Omental fat pad (tissue), 3 donors: ENCODE measurements at regions not wholly inside any gene's neighbourhood (a gene's known extent, or its start where the extent isn't known, plus 50 kb on each side); places are given as distances from the start of the nearest gene placed in this dataset.
"Not testable (repeated sequence)": the region's sequence is repeated elsewhere in the genome, so short reads cannot be mapped to it uniquely, and the experiment has no call there.

Experiments
- ATAC-seq: fragments of 150-250 bp; one replicate; pipeline ENCODE4 v1.9.1; 2016; ENCODE audit warnings: mild to moderate bottlenecking, moderate library complexity; ENCODE audit not compliant: low FRiP score
- DNase-seq: peaks from one replicate; pipeline ENCODE4 v3.0.0-alpha.2; 2019; ENCODE audit warnings: low spot score
- TF ChIP-seq, protein P1 (sequence below), 3 donors: fragments of 450-650 bp; IDR thresholded peaks; one replicate each; pipeline ENCODE4 v1.5.1; 2016 to 2017; ENCODE audit warnings: antibody characterized with exemption in 3 of 3, mild to moderate bottlenecking in 3 of 3, moderate library complexity in 2 of 3

DNA sequence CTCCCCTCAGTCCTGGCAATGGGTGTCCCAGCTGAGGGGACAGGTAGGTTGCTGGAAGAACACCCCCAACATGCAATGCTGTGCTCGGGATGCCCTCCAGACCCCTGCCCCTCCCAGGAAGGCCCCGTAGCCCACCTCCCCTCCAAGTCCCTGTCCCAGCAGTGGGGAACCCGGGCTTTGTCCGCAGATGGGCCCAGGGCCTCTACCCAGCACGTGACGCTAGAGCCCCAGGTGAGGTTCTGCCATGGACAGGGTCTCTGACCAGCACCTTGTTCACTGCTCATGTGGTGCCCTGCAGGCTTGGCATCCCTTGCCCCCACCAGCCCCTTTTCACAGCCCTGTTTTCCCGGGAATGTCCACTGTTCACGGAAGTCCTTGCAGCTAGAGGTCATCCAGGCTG, 220.0 kb upstream of the SGCG start:
- TF ChIP-seq, protein P1, sequence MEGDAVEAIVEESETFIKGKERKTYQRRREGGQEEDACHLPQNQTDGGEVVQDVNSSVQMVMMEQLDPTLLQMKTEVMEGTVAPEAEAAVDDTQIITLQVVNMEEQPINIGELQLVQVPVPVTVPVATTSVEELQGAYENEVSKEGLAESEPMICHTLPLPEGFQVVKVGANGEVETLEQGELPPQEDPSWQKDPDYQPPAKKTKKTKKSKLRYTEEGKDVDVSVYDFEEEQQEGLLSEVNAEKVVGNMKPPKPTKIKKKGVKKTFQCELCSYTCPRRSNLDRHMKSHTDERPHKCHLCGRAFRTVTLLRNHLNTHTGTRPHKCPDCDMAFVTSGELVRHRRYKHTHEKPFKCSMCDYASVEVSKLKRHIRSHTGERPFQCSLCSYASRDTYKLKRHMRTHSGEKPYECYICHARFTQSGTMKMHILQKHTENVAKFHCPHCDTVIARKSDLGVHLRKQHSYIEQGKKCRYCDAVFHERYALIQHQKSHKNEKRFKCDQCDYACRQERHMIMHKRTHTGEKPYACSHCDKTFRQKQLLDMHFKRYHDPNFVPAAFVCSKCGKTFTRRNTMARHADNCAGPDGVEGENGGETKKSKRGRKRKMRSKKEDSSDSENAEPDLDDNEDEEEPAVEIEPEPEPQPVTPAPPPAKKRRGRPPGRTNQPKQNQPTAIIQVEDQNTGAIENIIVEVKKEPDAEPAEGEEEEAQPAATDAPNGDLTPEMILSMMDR (IDR thresholded peaks at IDR 0.05) = no peak
- no peak for DNase-seq
- no peak for ATAC-seq

DNA sequence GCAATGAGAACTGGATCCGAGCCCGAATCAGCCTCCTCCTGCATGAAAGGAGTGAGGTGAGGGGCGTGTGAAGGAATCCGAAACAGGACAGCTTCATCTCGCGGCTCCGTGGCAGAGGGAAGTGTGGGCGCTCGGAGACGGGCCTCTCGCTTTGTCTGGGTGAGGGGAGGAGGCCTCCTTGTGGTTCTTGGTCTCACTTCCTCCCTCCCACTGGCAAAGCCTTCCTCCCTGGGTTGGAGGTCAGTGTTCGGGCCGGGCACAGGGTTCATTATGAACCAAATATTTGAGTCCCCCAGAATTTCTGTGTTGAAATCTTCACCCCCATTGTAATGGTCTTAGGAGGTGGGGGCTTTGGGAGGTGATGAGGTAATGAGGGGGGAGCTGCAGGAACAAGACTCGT, 219.4 kb upstream of the SGCG start:
- not testable (repeated sequence) for ATAC-seq, DNase-seq

DNA sequence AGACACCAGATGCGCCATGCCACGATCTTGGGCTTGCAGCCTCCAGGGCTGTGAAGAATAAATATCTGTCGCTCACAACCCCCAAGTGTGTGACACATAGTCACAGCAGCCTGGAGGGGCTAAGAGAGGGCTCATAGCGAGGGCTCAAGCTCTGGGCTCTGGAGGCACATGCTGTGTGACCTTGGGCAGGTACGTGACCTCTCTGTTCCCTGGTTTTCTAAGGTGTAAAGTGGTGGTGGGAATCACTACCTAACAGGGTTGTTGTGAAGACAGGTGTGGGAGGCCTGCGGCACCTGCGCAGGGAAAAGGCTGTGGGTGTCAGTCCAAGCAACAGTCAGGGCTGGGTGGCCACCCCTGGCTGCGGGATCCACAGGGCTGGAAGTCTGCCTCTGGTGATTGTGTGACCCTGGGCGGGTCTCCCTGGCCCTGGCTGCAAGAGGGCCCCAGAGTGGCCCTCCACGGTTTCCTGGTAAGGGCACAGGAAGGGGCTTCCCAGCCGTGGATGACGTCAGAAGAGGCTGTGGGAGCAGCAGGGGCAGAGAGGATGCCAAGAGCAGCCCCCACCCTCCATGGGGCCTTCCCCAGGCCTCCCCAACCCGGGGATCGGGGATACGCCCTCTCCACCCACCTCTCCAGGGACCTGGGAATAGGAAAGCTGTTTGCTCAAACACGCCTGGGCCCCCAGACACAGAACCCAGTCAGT, 218.8 kb upstream of the SGCG start:
- DNase-seq = no peak
- TF ChIP-seq, protein P1 (IDR thresholded peaks at IDR 0.05) = no peak
- no peak for ATAC-seq

DNA sequence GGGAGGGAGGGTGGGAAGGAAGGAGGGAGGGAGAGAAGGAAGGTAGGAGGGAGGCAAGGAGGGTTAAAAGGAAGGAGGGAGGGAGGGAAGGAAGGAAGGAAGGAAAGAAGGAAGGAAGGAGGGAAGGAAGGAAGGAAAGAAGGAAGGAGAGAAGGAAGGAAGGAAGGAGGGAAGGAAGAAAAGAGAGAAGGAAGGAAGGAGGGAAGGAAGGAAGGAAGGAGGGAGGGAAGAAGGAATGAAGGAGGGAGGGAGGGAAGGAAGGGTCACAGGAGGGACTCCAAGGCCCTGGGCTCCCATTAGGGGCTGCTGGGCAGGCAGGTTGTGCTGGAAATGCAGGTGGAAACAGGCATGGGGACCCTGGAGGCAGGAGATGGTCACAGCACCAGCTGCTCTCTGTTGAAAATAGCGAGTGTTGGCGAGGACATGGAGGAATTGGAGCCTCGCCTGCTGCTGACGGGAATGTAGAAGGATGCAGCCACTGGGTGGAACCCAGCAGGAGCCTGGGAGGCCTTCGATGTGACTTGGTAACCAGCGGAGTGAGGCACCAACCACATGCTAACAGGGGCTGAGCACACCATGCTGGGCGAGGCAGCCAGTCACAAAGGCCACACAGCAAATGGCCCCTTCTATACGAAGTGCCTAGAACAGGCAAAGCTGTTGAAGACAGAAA, 217.3 kb upstream of the SGCG start:
- not testable (repeated sequence) for DNase-seq, ATAC-seq

DNA sequence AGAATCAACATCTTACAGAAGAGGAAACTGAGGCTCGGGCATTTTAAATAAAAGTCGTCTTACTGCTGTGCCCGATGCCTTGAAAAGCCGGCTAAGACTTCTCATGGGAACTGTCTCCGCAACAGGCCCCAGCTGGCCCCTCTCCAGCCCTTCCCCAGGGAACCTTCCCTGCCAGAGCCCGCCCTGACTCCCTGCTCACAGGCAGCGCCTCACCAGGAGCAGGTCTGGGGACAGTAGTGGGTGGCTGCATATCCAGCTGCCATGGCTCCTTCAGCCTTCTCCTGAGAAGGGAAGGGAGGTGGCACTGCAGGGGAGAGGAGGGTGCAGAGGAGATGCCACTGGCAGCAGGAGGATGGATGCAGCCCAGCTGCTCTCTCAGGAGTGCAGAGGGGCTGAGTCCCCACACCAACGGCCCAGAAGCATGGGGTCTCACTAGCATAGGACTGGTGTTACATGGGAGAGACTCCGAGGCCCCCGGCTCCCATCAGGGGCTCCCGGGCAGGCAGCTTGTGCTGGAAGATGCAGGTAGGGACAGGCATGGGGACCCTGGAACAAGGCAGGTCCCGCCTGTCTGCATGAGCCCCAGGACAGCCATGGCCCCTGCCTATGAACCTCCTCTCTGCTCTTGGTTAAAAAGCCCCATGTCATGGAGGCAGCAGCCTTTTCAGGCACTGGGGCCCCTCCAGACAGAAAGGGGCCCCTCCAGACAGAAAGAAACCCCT, 216.4 kb upstream of the SGCG start:
- DNase-seq = no peak
- TF ChIP-seq, protein P1 (IDR thresholded peaks at IDR 0.05) = no peak
- no peak for ATAC-seq

DNA sequence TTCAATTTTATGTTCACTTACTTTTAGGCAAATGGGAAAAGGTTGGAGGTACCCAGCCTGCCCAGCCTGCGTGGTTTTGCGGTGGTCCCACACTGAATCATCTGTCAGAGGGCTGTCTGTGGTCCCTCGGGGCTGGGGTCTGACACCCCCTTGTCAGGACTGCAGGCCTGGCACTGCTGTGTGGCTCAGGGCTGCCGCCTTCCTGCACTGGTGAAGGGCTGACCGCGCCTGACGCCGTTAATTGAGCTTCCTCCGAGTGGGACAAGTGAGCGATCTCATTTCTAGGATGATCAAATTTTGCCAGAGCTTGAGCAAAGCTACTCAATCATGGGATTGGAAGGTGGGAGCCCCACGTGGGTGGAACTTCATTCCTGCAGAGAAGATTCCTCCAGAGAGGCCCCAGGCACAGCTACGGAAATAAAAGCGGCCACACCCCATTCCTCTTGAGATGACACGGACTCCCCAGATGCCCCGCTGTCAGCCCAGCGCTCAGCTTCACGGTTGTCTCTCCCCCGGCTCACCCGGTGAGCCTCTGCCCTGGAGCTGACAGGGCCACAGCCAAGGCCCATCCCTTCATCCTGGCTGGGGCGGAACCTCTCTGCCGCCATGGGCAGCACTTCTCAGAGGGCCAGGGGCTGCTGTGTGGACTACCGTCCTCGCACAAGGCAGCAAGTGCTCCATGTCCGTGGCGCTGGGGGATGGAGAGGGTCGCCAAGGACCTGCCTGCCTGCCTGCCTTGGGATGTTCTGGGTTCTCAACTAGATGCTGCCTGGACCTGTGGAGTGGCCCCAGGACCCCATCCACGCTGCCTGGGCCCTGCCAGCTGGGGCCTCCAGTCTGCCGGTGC, 215.5 kb upstream of the SGCG start:
- ATAC-seq, DNase-seq: not testable (repeated sequence)

DNA sequence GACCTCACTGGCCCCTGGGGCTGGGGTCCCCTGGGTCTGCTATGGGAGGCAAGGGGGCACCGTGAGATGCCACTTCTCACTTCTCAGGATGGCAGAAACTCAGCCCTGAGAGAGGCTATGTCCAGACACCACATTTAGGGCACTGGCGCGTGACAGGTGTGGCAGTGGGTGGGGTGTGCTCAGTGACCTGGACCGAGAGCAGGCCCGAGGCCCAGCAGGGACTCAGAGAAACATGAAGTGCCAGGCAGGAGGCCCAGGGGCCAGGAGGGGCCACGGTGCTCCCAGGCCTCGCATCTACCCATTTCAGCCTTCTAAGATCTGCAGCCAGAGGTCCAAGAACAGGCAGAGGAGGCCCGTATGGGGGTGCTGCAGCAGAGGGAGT, 214.9 kb upstream of the SGCG start:
- DNase-seq, ATAC-seq: not testable (repeated sequence)

DNA sequence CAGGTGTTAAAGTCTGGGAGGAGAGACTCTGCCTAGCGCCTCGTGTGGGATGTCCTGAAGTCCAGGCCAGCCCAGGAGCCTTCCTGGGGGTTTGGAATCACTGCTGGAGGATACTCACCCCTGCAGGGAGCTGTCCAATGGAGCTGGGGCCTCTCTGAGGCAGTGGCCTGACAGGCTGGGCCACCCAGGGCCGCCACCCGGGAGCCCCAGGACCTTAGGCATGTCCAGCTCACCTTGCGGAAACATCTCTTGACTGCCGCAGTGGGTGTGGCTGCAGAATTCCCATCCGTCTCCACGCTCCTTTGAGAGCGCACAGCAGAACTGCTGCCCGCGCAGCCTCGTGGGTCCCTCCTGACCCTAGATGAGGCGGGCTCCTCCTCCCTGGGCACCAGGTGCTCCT, 214.0 kb upstream of the SGCG start:
- not testable (repeated sequence) for DNase-seq, ATAC-seq

DNA sequence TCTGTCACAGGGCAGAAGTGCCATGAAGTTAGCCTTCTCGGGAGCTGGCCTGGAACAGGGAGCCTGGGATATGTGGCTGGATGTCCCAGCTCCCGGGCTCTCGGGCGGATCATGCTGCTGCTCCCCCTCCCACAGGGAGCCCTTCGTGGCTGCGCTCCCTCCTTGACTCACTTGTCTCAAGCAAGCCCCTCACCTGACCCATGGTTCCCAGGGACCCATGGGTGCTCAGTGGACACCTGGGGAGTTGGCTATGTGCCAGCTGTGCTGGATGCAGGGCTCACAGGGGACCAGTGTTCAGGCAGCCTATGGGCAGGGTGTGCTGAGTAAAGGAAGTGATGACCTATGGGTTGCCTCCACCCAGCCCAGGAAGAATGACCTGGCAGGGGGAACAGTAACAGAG, 213.1 kb upstream of the SGCG start:
- ATAC-seq (no peak), DNase-seq (no peak)
- TF ChIP-seq, protein P1 (IDR thresholded peaks at IDR 0.05) = no peak
